ENCODE measurements at regions not wholly inside any gene's neighbourhood (a gene's known extent, or its start where the extent isn't known, plus 50 kb on each side); places are given as distances from the start of the nearest gene placed in this dataset.

DNA sequence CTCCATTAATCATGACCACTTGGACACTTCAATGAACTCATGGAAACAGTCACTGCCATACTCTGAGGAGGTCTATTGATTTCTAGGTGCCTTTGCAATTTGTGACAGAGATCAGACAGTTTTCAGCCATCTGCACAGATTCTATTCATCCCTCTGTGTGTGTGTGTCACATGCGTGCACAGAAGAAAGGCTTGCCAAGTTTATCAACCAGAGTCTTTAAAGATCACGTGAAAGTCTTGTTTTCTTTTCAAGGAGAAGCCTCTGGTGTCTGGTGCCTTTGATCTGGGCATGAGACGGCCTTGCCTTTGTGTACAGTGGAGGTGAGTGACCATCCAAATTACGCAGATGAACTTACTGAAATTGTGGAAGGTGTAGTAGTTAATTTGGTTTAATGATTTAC lies 164.2 kb downstream of the VAPA start:
- TF ChIP-seq, protein P1, sequence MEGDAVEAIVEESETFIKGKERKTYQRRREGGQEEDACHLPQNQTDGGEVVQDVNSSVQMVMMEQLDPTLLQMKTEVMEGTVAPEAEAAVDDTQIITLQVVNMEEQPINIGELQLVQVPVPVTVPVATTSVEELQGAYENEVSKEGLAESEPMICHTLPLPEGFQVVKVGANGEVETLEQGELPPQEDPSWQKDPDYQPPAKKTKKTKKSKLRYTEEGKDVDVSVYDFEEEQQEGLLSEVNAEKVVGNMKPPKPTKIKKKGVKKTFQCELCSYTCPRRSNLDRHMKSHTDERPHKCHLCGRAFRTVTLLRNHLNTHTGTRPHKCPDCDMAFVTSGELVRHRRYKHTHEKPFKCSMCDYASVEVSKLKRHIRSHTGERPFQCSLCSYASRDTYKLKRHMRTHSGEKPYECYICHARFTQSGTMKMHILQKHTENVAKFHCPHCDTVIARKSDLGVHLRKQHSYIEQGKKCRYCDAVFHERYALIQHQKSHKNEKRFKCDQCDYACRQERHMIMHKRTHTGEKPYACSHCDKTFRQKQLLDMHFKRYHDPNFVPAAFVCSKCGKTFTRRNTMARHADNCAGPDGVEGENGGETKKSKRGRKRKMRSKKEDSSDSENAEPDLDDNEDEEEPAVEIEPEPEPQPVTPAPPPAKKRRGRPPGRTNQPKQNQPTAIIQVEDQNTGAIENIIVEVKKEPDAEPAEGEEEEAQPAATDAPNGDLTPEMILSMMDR (IDR thresholded peaks at IDR 0.05; ENCODE audit: insufficient read depth, low read length), result no peak
- no peak for TF ChIP-seq POLR2AphosphoS5 (IDR thresholded peaks at IDR 0.05; ENCODE audit: low read depth)
- TF ChIP-seq, protein P2, sequence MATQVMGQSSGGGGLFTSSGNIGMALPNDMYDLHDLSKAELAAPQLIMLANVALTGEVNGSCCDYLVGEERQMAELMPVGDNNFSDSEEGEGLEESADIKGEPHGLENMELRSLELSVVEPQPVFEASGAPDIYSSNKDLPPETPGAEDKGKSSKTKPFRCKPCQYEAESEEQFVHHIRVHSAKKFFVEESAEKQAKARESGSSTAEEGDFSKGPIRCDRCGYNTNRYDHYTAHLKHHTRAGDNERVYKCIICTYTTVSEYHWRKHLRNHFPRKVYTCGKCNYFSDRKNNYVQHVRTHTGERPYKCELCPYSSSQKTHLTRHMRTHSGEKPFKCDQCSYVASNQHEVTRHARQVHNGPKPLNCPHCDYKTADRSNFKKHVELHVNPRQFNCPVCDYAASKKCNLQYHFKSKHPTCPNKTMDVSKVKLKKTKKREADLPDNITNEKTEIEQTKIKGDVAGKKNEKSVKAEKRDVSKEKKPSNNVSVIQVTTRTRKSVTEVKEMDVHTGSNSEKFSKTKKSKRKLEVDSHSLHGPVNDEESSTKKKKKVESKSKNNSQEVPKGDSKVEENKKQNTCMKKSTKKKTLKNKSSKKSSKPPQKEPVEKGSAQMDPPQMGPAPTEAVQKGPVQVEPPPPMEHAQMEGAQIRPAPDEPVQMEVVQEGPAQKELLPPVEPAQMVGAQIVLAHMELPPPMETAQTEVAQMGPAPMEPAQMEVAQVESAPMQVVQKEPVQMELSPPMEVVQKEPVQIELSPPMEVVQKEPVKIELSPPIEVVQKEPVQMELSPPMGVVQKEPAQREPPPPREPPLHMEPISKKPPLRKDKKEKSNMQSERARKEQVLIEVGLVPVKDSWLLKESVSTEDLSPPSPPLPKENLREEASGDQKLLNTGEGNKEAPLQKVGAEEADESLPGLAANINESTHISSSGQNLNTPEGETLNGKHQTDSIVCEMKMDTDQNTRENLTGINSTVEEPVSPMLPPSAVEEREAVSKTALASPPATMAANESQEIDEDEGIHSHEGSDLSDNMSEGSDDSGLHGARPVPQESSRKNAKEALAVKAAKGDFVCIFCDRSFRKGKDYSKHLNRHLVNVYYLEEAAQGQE (IDR thresholded peaks at IDR 0.05; ENCODE audit: insufficient replicate concordance, low read depth), result no peak
- TF ChIP-seq GABPA (IDR thresholded peaks at IDR 0.05; ENCODE audit: low read depth), result no peak

All from HL-60 (cell line).